ENCODE measurements at regions not wholly inside any gene's neighbourhood (a gene's known extent, or its start where the extent isn't known, plus 50 kb on each side); places are given as distances from the start of the nearest gene placed in this dataset.

DNA sequence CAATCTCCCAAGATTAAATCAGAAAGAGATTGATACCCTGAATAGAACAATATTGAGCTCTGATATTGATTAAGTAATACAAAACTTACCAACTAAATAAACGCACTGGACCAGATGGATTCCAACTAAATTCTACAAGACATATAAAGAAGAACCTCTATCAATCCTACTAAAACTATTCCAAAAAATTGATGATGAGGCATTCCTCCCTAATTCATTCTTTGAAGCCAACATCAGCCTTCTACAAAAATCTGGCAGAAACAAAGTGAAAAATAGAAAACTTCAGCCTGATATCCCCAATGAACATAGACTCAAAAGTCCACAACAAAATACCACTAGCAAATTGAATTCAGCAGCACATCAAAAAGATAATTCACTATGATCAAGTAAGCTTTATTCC, 695.5 kb downstream of the NYAP2 start (continued):
- TF ChIP-seq MAFK (conservative IDR thresholded peaks at IDR 0.05 in 1 of 2, IDR thresholded peaks at IDR 0.05 in 1 of 2; ENCODE audit: low read length in 2 of 2), result peak; percentile 72 to 80
- no peak for TF ChIP-seq MAF1 (CRISPR knock-in tag; IDR thresholded peaks at IDR 0.05; ENCODE audit: borderline replicate concordance)
- TF ChIP-seq ZFP36L2 (CRISPR knock-in tag; IDR thresholded peaks at IDR 0.05), result no peak
- peak; percentile 63 for TF ChIP-seq MAFF (IDR thresholded peaks at IDR 0.05; ENCODE audit: low read depth, low read length)
- no peak for TF ChIP-seq NCOR1 (IDR thresholded peaks at IDR 0.05; ENCODE audit: borderline replicate concordance, low read length)
- no peak for TF ChIP-seq NFE2L2 (IDR thresholded peaks at IDR 0.05; ENCODE audit: low read length)

DNA sequence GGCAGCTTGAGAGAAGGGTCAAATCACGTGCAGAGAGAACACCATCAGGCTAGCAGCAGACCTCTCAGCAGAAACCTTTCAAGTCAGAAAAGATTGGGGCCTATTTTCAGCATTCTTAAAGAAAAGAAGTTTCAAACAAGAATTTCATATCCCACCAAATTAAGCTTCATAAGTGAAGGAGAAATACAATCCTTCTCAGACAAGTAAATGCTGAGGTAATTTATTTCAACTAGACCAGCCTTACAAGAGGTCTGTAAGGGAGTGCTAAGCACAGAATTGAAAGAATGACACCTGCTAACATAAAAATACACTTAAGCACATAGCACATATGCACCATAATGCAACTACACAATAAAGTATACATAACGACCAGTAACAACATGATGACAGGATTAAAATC, 693.9 kb downstream of the NYAP2 start:
- no peak for FAIRE-seq
- Histone ChIP-seq H3K27me3 (ENCODE audit: control insufficient read depth in 1 of 2, insufficient read depth in 2 of 2, low read length in 2 of 2) (no peaks in the 10 kb centered on the region), H3K4me2 (ENCODE audit: low read depth, low read length) (no peak overlapping the region), H3K4me3 (replicated peaks in 1 of 3; ENCODE audit: insufficient read depth in 1 of 3, low read depth in 2 of 3, low read length in 3 of 3) (no peak overlapping the region), H2AFZ (ENCODE audit: low read length) (no peak overlapping the region), H3K9ac (ENCODE audit: insufficient read depth, low read depth, low read length) (no peak overlapping the region), H3K79me2 (ENCODE audit: insufficient read depth, low read length) (no peaks in the 10 kb centered on the region), H3K4me1 (ENCODE audit: insufficient read depth, low read length) (peaks cover 3% of the 10 kb centered on the region), H3K9me3 (ENCODE audit: low read length) (peaks cover 22% of the 10 kb centered on the region), H3K36me3 (replicated peaks in 1 of 2; ENCODE audit: control insufficient read depth in 1 of 2, insufficient read depth in 2 of 2, low read length in 2 of 2) (no peaks in the 10 kb centered on the region), H4K20me1 (ENCODE audit: insufficient read depth, low read length) (no peaks in the 10 kb centered on the region), H3K27ac (ENCODE audit: extremely low read length, insufficient read depth, low read length) (no peak overlapping the region)
- ATAC-seq, result no peak
- DNase-seq (ENCODE audit: low spot score), result no peak
- ChIA-PET POLR2A (no interaction called here), CTCF (ENCODE audit: low intra/inter-chr PET ratio, low total read pairs) (no interaction called here)
- TF ChIP-seq ZNF337 (CRISPR knock-in tag; IDR thresholded peaks at IDR 0.05; ENCODE audit: borderline replicate concordance, low read depth) (peak; percentile 83; the same call in 1 of the 2 replicates), ATF1 (CRISPR knock-in tag; IDR thresholded peaks at IDR 0.05) (no peak), POLR2AphosphoS5 (IDR thresholded peaks at IDR 0.05; ENCODE audit: low read depth, low read length) (no peak), ATF7-NPFF (CRISPR knock-in tag; IDR thresholded peaks at IDR 0.05; ENCODE audit: low read depth) (no peak), ZFP82 (CRISPR knock-in tag; IDR thresholded peaks at IDR 0.05; ENCODE audit: borderline replicate concordance) (no peak)
- TF ChIP-seq, protein P1, sequence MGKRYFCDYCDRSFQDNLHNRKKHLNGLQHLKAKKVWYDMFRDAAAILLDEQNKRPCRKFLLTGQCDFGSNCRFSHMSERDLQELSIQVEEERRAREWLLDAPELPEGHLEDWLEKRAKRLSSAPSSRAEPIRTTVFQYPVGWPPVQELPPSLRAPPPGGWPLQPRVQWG (CRISPR knock-in tag; IDR thresholded peaks at IDR 0.05; ENCODE audit: borderline replicate concordance, low read depth), result no peak
- TF ChIP-seq, protein P2, sequence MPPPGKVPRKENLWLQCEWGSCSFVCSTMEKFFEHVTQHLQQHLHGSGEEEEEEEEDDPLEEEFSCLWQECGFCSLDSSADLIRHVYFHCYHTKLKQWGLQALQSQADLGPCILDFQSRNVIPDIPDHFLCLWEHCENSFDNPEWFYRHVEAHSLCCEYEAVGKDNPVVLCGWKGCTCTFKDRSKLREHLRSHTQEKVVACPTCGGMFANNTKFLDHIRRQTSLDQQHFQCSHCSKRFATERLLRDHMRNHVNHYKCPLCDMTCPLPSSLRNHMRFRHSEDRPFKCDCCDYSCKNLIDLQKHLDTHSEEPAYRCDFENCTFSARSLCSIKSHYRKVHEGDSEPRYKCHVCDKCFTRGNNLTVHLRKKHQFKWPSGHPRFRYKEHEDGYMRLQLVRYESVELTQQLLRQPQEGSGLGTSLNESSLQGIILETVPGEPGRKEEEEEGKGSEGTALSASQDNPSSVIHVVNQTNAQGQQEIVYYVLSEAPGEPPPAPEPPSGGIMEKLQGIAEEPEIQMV (CRISPR knock-in tag; IDR thresholded peaks at IDR 0.05; ENCODE audit: low read depth), result no peak
- 6% methylated on average over 2 of the region's 2 CpGs for WGBS (ENCODE audit: low lambda C conversion rate)
- BruUV-seq (replicated peaks), result no TSS peak
- intact Hi-C loops (cut with micrococcal nuclease; ENCODE audit: unreplicated experiment) (no loop called here), in situ Hi-C loops (cut with HindIII; ENCODE audit: extremely low pct_ligation_motif_present, low pct_unique_long_range_greater_than_20kb) (no loop called here)
